ENCODE measurements at regions not wholly inside any gene's neighbourhood (a gene's known extent, or its start where the extent isn't known, plus 50 kb on each side); places are given as distances from the start of the nearest gene placed in this dataset.

GRCh38 chr14:95442633-95443021 is 73.8 kb downstream of the SYNE3 start (continued):
- TF ChIP-seq ARID5B (CRISPR knock-in tag; IDR thresholded peaks at IDR 0.05): peak; percentile 31; the same call in 1 of the 2 replicates
- TF ChIP-seq, protein P1, sequence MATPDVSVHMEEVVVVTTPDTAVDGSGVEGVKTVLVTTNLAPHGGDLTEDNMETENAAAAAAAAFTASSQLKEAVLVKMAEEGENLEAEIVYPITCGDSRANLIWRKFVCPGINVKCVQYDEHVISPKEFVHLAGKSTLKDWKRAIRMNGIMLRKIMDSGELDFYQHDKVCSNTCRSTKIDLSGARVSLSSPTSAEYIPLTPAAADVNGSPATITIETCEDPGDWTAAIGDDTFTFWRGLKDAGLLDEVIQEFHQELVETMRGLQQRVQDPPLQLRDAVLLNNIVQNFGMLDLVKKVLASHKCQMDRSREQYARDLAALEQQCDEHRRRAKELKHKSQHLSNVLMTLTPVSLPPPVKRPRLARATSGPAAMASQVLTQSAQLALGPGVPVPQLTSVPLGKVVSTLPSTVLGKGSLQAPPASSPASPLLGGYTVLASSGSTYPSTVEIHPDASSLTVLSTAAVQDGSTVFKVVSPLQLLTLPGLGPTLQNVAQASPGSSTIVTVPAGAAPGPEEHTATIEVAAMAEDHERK (CRISPR knock-in tag; IDR thresholded peaks at IDR 0.05; ENCODE audit: low read depth): no peak
- TF ChIP-seq ZSCAN30 (CRISPR knock-in tag; IDR thresholded peaks at IDR 0.05): no peak
- TF ChIP-seq ZFP36 (IDR thresholded peaks at IDR 0.05; ENCODE audit: borderline replicate concordance, low read depth, low read length, partially characterized antibody): no peak
- TF ChIP-seq MXD4 (CRISPR knock-in tag; IDR thresholded peaks at IDR 0.05): no peak
- no peak for TF ChIP-seq KLF6 (CRISPR knock-in tag; IDR thresholded peaks at IDR 0.05)
- TF ChIP-seq, protein P2, sequence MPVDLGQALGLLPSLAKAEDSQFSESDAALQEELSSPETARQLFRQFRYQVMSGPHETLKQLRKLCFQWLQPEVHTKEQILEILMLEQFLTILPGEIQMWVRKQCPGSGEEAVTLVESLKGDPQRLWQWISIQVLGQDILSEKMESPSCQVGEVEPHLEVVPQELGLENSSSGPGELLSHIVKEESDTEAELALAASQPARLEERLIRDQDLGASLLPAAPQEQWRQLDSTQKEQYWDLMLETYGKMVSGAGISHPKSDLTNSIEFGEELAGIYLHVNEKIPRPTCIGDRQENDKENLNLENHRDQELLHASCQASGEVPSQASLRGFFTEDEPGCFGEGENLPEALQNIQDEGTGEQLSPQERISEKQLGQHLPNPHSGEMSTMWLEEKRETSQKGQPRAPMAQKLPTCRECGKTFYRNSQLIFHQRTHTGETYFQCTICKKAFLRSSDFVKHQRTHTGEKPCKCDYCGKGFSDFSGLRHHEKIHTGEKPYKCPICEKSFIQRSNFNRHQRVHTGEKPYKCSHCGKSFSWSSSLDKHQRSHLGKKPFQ (CRISPR knock-in tag; IDR thresholded peaks at IDR 0.05; ENCODE audit: insufficient replicate concordance): no peak
- no peak for TF ChIP-seq HMGXB3 (CRISPR knock-in tag; IDR thresholded peaks at IDR 0.05; ENCODE audit: borderline replicate concordance)
- TF ChIP-seq BRF2 (CRISPR knock-in tag; IDR thresholded peaks at IDR 0.05): no peak
- TF ChIP-seq KMT2A (CRISPR knock-in tag; IDR thresholded peaks at IDR 0.05): peak; percentile 52; the same call in 1 of the 2 replicates
- TF ChIP-seq SRSF9 (IDR thresholded peaks at IDR 0.05; ENCODE audit: borderline replicate concordance, insufficient read depth, low read depth, low read length, poor library complexity, severe bottlenecking): no peak
- TF ChIP-seq, protein P3, sequence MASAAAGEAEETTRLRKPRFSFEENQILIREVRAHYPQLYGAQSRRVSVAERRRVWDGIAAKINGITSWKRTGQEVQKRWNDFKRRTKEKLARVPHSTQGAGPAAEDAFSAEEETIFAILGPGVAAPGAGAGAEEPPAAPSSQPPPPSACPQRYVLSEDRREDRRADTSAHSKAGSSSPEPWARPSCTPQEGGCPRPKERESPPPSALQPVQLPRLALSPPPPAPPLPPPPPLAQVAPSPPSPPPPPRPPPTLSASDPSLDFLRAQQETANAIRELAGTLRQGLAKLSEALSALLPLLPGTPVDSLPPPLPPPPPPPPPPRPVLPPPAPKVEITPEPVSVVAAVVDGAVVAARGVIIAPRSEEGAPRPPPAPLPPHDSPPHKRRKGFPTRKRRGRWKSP (CRISPR knock-in tag; IDR thresholded peaks at IDR 0.05): no peak
- no peak for TF ChIP-seq CHD2 (IDR thresholded peaks at IDR 0.05; ENCODE audit: low read depth, low read length)
- no peak for TF ChIP-seq NFATC3 (CRISPR knock-in tag; IDR thresholded peaks at IDR 0.05)
- TF ChIP-seq EEA1 (CRISPR knock-in tag; IDR thresholded peaks at IDR 0.05; ENCODE audit: borderline replicate concordance): no peak

Data from HepG2 (cell line).